HG03432 (cell line): ENCODE measurements at regions not wholly inside any gene's neighbourhood (a gene's known extent, or its start where the extent isn't known, plus 50 kb on each side); places are given as distances from the start of the nearest gene placed in this dataset.
A peak's percentile ranks its signal among the peaks of the same experiment; 100 is the strongest.
"Not testable (repeated sequence)": the region's sequence is repeated elsewhere in the genome, so short reads cannot be mapped to it uniquely, and the experiment has no call there.

ENCODE experiments used
- ATAC-seq: cut with Tn5 transposase; IDR thresholded peaks from one replicate; pipeline ENCODE4 v1.9.1; 2021; ENCODE audit warnings: mild to moderate bottlenecking, moderate library complexity; ENCODE audit not compliant: unreplicated experiment

DNA sequence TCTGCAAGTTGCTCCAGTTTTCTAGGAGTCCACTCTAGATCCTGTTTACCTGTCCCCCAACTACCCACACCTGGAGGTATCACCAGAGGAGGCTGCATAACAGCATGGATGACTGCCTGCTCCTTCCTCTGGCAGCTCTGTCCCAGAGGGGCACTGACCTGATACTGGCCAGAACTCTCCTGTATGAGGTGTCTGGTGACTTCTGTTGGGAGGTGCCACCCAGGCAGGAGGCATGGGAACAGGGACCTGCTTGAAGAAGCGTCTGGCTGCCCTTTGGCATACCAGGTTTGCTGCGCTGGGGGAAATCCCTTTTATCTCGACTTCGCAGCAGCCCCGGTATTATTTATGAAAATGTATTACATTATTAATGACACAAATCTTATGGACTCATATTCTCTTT is 1163.6 kb downstream of the NSUN3 start:
- no peak for ATAC-seq

DNA sequence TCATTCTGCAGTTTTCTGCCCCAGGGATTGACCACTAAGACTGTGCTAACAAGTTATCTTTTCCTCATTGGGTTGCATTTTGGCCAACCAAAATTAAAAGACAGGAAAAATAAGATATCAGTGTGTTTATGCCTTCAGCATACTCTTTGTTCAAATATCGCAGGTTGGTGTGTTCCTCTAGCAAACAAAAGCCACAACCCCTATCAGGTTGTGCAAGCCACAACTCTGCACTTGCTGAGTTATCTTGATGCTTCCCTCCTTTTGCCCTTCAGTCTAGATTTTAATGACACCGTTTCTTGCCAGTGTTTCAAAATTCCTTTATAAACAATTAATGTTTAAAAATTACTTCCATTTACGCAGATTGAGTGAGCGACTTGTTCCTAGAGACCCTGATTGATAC is 1164.2 kb downstream of the NSUN3 start:
- no peak for ATAC-seq

DNA sequence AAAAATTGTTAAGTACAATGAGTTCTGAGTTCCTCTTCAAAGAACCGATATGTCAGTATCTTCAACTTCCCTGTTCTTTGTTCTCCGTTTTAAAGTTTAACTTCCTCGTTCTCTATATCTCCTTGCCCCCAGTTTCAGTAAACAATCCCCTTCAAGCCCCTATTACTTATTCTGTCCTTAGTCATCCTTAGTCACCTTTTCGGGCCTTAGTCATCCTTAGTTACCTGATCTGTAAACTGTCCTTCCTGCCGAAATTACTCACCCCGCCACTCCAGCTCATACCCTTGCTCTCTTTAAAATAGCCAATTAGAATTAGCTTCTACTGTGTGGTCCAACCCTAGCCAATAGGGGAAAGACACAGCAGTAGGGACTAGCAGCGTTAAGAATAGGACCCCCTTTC is 1165.6 kb downstream of the NSUN3 start:
- ATAC-seq, result no peak

DNA sequence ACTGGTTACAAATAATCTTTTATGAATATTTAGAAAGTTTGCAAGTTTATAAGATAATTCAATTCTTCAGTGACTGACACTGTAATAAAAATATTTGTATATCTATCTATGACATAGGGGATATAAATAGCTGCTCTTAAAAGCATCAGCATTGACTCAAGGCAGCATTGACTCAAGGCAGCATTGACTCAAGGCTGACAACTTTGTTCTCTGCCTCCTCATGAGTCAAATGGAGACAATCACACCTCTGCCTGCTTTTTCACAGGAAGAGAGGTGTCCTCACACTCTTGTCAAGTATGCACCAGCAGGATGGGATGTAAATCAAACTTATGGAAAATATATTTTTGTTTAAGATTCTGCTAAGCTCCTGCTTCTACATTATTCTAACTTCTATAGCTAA is 1173.1 kb downstream of the NSUN3 start:
- no peak for ATAC-seq

DNA sequence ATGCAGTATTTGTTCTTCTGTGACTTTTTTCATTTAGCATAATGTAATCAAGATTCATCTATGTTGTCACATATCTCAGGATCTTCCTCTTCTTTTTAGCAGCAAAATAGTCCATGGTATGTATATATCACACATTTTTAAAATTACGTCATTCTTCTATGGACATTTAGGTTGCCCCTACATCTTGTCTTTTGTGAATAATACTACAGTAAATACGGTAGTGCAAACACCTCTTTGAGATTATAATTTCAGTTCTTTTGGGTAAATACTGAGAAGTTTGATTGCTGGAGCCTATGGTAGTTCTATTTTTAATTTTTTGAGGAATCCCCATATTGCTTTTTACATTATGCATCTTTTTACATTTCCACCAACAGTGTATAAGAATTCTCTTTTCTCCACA is 1174.9 kb downstream of the NSUN3 start:
- no peak for ATAC-seq

DNA sequence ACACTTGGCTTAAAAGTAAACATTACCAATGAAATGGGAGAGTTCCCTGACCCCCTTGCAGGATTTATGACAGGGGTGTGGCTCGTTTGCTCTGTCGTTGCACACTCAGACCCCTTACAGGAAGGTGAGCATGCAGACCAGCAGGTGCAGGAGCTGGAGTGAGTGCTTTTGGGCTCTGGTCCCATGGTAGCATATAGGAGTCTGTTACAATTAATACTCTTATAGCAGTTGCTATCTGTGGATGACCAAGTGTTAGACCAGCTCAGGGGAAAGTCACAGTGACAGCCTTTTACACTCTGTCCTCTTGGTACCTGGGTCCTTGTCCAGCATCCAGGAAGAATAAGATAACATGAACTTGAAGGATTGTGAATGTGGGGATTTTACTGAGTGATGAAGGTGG is 1177.5 kb downstream of the NSUN3 start:
- ATAC-seq, result no peak

DNA sequence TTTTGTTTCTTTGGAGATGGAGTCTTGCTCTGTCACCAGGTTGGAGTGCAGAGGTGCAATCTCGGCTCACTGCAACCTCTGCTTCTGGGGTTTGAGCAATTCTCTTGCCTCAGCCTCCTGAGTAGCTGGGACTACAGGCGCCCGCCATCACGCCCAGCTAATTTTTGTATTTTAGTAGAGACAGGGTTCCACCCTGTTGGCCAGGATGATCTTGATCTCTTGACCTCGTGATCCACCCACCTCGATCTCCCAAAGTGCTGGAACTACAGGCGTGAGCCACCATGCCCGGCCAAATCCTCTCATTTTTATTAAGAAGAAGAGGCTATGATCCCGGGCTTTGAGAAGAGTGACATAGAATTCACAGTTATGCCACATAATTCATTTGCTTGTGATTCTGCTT is 1178.4 kb downstream of the NSUN3 start:
- ATAC-seq, result not testable (repeated sequence)

DNA sequence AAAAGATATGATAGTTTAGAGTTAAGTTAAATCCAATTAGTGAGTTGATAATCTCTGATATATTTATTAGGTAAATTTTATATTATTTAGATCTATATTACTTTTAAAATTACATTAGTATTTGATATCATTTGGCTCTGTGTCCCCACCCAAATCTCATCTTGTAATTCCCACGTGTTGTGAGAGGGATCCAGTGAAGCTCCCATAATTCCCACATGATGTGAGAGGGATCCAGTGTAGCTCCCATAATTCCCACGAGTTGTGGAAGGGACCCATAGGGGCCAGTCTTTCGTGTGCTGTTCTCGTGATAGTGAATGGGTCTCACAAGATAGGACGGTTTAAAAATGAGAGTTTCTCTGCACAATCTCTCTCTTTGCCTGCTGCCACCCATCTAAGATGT is 1183.6 kb downstream of the NSUN3 start:
- no peak for ATAC-seq

DNA sequence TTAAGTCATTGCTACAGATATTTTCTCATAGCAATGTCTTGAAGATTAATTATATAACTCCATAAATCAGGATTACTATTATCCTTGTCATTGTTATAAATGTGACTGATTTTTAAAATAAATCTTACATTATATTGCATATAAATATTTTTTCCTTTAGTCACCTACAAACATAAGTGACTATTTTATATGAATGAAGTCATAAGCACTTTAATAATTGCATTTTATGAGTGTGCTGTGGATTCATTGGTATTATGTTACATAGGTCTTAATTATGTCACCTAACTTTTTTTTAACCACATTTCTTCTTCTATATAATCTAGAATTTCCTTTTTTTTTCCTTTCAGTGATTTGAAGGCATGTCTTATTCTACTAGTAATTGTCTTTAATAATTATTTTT is 1191.2 kb downstream of the NSUN3 start:
- no peak for ATAC-seq

DNA sequence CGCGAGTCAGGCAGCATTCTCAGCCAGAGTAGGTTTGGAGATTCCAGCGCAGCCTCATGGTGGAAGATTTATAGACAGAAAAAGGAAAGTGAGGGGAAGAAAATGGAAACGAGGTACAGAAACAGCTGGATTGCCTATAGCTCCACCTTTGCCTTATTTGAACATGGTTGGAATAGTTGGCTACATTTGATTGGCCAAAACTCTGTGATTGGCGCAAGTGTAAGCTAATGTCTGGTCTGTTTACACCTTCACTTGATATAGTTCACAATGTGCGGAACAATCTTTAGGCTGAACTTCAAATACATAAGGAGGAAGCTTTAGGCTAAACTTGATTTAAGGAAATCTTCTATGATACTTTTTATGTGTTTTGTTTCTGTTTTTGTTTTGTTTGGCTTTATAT is 1191.9 kb downstream of the NSUN3 start:
- ATAC-seq, result no peak

DNA sequence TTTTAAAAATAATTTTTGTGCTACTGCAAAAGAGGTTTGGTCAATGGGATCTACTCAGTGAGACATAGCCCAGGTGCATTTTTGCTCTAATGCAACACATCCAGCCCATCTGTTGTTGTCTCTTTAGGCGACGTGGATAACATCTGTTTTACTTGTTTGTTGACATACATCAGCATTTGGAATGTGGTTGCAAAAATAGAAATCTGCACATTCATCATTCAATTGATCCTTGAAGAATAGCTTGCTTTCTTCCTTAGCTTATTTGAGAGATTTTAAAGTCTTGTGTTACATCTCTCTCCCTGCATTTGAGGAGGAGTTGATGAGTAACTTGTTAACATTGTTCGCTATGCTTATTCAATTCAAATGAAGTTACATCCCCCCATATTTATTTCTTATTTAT is 1202.3 kb downstream of the NSUN3 start:
- no peak for ATAC-seq

DNA sequence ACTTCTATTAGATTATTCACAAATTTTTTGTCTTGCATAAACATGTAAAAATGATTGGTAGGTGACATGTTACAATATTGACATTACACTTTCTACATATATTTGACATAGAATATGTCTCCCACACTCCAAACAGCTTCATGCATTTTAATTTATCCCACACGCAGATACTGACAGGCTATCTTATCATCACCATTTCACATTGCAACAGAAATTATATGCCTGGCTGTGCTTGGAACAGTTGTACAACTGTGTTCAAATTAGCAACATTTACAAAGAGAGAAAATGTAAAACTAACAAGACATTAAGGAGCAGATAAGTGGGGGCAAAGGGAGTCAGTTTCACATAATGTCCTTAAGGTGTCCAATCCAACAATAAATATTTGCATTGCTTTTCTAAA is 1208.5 kb downstream of the NSUN3 start:
- no peak for ATAC-seq

DNA sequence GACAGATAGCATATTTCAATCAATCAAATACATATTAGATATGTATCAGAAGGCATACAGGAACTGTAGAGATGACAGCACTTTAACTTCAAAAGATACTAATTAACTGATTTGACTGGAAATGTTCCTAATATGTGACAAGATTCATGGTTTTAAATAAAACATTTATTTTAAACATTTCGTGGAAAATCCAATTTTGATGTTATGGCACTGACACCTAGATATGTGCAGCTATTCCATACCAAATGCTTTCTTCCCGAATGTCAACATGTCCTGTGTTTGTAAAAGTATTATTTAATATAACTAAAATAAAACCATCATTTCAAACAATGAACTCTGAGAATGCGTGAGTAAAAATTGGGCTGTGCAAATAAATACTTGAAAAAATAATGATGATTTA is 1209.3 kb downstream of the NSUN3 start:
- no peak for ATAC-seq

DNA sequence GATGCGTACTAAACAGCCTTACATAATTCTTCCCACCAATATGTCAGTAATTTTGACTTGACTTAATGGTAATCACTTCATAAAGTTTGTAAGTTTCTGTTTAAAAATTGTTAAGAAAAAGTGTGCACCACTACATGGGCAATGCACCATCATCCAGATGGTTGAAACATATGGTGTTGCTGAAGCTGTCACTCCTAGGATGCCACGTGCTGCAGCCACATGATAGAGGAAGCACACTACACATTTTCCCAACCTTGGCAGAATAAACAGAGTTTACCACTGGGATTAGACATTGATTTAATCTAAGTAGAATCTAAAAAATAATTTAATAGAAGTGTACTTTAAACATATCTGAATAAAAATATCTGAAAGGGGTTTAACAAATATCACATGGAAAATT is 1209.9 kb downstream of the NSUN3 start:
- no peak for ATAC-seq

DNA sequence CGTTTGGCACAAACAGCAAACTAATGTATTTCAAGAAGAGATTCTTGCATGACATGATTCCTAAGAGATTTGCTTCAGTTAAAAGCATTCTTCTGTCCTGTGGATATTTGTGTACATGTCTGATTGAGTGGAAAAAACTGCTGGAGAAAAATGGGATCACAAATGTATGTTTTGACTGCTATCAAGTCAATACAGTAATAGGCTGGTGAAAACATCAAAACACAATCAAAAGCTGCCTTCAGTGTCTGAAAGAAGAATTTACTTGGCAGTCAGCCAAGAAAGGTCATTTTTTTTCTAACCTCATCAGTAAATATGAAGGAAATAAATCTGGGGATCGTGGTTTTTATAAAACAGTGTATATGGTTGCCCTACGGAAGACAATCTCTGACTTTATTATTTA is 1214.8 kb downstream of the NSUN3 start:
- ATAC-seq, result no peak

DNA sequence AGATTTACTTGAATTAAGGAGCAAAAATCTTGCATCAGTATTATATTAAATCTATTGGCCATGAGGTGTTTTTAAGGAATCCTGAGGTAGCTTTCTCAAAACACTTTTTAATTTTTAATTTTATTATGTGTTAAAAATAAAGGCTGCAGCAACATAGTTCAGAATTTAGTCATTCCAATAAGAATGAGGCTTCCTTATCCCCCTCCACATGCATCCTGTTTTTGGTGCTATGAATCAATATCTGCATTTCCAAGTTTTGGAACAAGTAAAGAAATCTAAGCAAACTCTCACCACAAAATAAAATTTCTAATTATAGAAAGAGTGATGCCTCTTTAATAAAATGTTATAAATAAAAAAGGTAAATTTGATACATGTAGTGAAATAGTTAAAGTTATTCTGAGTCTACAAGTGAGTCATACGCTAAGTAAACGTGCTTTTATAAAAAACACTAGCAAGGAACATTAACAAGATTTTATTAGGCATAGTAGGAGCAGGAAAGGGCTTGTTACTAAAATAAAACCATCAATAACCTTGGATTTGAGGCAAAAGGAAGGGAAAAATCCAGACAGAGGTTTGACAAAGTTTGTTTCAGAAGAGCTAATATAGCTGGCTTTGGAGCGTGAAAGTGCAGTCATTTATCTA is 1218.0 kb downstream of the NSUN3 start:
- no peak for ATAC-seq

DNA sequence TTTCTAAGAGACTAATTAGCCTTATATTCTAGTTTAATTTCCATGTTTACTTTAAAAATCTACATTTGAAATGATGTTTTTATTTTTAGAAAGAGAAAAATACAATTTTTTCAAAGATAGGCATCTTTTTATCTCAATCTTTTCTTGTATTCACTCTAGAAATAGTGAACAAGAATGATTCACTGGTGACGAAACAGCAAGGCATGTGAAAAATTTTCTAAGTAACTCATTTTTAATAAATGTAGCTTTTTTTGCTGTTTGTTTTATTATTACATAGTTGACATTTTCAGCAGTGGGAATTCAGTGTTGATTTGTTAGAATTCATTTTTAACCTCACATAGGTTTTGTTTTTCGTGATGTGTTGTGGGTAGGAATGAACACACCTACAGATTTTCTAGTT is 1226.4 kb downstream of the NSUN3 start:
- no peak for ATAC-seq

DNA sequence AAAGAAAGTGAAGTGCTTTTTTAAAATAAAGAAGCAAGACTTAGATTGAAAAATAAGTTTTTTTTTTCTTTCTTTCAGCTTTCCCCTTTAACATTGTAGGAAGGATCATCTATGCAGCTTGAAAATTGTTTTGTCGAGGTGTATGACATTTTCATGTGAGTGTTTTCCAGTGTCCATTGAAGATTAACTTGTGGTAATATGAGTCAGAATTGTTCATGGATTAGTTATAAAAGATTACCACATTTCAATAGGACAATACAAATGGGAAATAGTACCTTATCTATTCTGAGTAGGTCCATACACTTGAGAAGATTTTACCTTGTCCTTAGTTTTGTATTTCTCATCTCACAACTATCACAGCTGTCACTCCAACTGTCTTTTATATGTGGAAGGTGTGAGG is 1234.7 kb downstream of the NSUN3 start:
- no peak for ATAC-seq

DNA sequence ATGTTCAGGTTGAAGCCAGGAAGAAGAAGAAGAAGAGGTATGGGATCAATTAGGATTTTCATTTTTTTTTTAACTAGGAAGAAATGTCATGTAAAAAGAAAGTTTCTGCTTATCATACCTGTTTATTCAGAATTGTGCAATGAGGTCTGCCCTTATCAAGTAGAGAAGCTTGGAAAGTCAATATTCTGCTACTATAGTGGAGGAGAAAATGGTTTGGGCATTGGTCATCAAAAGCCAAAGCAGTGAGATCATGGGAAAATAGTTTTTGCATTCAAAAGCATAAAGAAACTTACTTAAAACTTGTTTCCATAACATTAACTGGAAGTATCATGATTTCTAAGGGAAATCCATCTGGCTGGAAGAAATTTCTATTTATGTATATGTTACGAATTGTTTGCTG is 1239.2 kb downstream of the NSUN3 start:
- ATAC-seq, result no peak

DNA sequence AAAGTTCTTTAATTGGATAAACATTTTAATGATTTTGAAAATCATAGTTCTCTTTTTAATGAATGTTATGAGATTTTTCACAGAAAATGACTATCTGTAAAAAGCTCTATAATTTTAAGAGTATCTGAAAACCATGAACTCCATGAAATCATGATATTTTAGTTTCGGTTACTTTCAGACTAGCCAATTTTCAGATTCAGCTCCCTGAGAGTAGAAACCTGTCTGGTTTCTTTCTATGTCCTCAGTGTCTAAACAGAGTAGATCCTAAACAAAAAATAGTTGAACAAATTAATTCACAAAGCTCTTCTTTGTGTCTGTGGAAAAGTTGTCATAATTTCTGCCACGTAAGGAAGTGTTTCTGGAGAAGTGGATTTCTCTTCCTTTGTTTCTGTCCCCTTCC is 1247.7 kb downstream of the NSUN3 start:
- ATAC-seq, result no peak

DNA sequence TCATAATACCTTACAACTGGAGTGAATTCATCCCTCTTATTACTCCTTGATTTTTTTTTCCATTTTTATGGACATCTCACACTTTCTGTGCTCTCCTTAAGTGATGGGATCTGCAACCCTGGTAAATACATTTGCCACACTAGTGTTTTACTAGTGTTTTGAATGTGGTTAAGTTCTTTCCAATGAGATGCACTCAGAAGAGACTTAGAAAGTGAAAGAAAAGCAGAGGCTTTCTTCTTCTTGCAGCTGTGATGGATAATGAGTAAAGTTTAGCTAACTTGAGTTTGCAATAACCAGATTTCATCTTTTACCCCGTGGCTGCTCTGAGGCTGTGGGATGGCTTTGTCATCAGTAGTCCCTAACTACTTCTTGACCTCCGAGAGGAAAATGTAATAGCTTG is 1248.4 kb downstream of the NSUN3 start:
- peak; percentile 76 for ATAC-seq

DNA sequence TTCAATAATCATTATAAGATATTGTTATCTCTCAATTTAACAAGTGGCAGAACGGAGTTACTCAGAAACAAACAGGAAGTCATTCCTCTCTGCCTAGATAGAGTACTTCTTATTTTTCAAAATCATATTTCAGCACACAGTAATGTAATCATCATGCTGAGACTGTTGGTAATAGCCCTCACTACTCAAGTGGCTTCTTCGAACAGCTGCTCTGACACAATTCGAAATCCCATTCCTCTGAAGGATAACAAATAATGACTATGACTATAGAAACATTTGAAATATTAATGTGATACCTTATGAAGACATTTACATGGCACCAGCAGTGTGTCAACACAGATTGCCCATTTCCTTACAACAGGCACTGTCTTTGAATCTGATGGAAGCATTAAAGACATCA is 1249.8 kb downstream of the NSUN3 start:
- ATAC-seq, result no peak

DNA sequence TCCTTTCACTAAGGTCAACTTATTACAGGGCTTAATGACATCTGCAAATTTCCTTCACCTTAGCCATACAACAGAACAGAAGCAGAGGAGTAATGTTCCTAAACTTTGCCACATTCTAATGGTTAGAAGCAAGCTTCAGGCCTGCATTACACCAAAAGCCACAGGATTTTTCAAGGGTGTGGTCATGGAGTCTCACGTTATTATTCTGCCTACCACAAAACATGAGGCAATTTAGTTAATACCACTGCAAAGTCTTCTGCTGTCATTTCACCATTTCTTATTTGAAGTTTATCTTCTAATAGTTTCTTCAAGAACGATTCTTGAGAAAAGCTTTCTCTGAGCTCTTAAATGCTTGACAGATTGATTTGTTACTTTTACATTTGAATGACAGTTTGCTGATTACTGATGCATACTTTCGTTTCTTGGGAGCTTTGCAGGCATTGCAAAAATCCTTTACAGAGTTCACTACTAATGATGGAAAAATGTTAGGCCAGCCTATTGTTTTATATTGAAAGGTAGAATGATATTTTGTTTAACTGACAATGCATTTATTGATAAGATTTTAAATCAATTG is 1257.1 kb downstream of the NSUN3 start:
- ATAC-seq, result no peak
